HG03558 (cell line): ENCODE measurements at regions not wholly inside any gene's neighbourhood (a gene's known extent, or its start where the extent isn't known, plus 50 kb on each side); places are given as distances from the start of the nearest gene placed in this dataset.
"Not testable (repeated sequence)": the region's sequence is repeated elsewhere in the genome, so short reads cannot be mapped to it uniquely, and the experiment has no call there.

ENCODE experiments used
- ATAC-seq: cut with Tn5 transposase; IDR thresholded peaks from one replicate; pipeline ENCODE4 v1.9.1; 2021; ENCODE audit warnings: moderate number of reproducible peaks; ENCODE audit not compliant: unreplicated experiment; ENCODE audit errors: extremely low read depth

DNA sequence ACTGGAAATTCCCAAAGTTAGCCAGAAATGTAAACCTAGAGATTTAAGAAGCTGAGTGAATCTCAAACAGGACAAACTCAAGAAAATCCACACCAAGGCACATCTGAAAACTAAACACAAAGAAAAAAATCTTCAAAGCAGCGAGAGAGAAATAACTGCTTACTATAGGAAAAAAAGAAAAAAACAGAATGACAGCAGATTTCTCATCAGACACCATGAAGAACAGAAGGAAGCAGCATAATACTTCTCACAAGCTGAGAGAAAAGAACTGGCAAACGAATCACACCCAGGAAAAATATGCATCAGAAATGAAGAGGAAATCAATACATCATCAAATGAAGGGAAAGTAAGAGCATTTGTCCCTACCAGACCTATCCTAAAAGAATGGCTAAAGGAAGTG, 236.3 kb upstream of the ADAMTS3 start:
- no peak for ATAC-seq

DNA sequence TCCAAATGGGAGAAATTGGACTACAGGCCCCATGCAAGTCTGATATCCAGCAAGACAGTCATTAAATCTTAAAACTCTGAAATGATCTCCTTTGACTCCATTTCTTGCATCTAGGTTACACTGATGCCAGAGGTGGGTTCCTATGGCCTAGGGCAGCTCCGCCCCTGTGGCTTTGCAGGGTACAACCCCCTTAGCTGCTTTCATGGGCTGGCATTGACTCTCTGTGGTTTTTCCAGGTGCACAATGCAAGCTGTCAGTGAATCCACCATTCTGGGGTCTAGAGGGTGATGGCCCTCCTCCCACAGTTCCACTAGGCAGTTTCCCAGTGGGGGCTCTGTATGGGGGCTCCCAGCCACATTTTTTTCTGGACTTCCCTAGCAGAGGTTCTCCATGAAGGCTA, 228.5 kb upstream of the ADAMTS3 start:
- ATAC-seq = no peak

DNA sequence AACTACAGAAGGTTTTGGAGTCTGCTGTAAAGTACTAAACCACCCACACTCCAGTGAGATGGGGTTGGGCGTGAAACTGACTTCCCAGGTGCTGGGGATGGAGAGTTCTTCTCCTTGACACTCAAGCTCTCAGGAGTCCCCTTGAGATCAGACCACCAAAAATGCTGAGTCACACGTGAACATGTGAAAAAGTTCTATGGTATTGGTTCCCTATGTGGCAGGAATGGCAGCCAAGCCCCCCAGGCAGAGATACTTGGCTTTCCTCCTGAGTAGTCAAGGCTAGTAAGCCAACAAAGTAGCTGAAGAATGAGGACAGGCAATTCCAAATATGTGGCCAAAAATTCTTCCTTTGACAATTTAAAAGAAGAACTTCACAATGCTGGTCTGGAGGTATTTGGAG, 222.0 kb upstream of the ADAMTS3 start:
- no peak for ATAC-seq

DNA sequence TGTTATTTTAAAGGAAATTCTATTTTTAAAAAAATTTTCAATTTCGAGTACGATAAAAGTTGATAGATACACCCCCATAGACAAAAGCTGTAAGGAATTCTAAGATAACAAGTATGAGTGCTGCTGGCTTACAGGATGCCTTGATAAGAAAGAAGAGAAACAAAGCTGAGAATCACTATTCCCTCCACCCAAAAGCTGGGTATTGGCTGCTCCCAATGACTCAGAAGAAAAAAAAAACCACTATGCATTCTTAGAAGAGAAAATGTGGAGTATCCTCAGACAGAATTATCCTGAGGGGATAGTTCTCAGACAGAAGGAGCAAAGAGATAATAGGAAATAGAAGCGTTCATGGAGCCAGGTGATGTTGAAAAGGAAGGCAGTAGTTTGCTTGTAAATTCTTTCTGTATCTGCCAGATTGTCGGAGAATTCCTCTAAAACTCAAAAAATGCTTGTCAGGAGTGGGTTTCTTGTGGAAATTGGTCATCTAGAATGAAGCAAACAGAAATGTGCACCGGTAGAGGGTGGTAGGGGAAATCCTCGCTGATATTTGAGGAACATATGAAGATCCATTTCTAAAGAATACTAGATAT, 217.5 kb upstream of the ADAMTS3 start:
- no peak for ATAC-seq

DNA sequence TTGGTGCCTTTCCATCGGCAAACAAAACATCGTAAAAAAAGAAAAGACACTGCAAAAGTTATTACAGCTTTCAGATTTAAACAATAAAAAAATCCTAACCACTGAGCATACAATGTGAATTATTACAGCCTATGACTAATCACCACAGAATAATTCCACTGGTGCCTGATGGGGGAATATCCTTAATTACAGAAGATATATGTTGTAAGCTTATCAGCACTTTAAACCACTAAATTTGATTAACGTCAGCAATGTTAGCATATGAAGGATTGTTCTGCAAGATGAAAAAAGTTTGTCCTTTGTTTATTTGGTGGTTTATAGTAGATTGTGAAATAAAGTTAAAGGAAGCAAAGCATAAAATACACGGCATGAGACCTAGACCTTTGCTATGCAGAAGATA, 210.2 kb upstream of the ADAMTS3 start:
- no peak for ATAC-seq

DNA sequence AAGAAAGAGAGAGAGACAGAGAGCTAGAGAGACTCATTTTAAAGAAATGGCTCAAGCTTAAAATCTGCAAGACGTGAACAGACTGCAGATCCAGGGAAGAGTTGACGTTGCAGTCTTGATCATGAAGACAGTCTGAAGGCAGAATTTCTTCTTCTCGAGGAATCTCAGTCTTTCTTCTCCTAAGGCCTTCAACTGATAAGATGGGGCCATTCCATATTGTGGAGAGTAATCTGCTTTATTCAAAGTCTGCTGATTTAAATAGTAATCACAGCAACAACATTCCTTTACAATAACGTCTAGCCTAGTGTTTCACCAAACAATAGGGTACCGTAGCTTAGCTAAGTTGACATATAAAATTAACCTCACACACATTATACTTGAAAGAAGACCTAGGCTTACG, 208.4 kb upstream of the ADAMTS3 start:
- no peak for ATAC-seq

DNA sequence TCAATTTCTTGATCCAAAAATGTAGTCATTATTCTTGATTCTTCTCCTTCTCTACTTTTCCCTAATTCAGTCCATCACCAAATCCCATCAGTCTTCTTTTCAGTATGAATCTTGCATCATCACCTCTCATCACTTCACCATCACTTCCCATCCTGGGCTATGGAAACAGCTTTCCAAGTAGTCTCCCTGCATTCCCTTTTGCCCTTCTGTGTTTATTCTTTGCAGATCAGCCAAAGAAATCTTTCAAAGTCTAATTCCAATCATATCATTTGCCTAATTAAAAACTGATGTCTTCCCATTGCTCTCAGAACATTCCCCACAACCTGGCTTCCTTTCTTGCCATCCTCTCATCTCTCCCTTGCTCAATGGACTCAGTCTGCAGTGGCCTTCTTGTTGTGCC, 201.7 kb upstream of the ADAMTS3 start:
- ATAC-seq = no peak

DNA sequence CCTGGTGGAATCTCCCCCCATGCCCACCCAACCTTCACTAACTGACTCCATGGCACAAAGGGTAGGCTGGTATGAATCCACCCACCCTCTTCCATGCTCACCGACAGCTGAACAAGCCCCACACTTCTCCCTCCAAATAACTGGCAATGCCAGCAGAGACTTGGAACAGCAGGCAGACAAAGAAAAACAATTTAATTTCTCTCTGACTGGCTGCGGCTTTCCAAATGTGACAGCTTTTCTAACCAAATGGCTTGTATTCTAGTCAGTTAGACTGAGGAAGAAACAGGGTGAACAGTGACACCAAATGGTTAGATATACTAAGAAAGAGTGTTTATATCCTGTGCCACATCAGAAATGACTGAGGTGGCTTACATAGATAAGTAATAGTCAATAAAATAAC, 199.3 kb upstream of the ADAMTS3 start:
- ATAC-seq = no peak

DNA sequence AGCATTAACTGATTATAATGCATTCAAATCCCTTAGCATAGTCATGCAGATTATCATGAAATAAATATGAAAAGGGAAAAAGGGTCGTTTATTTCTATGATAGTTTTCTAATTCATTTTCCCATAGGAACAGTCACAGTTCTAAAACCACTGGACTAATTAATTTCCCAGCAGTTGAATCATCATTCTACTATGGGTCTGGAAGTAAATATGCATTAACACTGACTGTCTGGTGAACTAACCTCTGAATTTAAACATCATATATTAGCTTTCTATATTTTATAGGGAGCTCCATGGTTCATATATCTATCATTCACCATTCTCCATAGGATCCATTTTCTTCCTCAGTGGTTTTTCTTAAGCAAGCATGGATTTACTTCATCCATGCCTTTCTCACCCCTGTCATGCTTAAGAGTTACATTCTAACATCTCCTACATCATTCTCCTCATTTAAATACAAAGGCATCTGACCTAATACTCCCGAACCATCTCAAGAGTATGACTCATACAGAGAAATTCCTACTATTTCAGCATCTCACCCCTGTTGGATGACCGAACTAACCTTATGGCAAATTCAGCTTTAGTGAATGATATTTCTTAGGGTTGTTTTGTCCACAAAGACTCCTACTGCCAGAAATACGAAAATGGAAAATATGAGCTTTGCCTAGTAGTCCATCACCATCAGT, 198.7 kb upstream of the ADAMTS3 start:
- ATAC-seq = no peak

DNA sequence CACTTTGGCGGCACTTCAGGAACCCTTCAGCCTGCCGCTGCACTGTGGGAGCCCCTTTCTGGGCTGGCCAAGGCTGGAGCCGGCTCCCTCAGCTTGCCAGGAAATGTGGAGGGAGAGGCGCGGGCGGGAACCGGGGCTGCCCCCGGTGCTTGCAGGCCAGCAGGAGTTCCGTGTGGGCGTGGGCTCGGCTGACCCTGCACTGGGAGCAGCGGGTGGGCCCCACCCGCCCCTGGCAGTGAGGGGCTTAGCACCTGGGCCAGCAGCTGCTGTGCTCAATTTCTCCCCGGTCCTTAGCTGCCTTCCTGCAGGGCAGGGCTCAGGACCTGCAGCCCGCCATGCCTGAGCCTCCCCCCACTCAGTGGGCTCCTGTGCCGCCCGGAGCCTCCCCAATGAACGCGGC, 196.8 kb upstream of the ADAMTS3 start:
- not testable (repeated sequence) for ATAC-seq

DNA sequence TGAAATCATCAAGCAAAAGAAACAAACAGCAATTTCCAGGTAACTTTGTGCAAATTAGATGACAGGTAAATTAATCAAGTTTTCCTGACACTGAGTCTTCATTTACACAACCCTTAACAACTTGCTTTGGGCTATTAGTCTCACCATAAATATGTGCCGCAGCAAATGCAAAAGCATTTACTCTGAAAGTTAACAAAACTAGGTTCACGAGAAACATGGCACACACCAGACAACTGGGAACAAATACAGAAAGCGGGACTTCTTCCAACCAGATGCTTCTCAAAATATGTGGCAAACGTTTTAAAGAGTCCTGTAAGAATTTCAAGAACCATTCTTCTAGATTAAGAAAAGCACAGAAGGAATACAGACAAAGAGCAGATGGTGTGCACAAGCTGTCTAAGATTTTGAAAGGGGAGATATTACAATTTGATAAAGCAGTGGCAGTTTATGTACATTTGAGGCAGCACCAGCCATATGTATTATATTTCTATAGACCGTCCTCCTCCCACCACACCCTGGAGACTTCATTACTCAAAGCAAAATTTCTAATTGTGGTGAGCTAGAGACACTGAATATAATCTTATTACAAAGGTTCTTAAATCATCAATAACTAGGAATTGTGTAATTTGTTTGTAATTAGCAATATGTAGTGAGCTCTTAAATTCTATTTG, 192.5 kb upstream of the ADAMTS3 start:
- ATAC-seq = no peak

DNA sequence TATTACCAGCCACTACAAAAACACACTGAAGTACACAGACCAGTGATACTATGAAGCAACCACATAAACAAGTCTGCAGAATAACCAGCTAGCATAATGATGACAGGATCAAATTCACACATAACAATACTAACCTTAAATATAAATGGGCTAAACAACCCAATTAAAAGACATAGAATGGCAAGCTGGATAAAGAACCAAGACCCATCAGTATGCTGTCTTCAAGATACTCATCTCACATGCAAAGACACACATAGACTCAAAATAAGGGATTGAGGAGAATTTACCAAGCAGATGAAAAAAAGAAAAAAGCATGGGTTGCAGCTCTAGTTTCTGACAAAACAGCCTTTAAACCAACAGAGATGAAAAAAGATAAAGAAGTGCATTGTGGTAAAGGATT, 184.4 kb upstream of the ADAMTS3 start:
- not testable (repeated sequence) for ATAC-seq

DNA sequence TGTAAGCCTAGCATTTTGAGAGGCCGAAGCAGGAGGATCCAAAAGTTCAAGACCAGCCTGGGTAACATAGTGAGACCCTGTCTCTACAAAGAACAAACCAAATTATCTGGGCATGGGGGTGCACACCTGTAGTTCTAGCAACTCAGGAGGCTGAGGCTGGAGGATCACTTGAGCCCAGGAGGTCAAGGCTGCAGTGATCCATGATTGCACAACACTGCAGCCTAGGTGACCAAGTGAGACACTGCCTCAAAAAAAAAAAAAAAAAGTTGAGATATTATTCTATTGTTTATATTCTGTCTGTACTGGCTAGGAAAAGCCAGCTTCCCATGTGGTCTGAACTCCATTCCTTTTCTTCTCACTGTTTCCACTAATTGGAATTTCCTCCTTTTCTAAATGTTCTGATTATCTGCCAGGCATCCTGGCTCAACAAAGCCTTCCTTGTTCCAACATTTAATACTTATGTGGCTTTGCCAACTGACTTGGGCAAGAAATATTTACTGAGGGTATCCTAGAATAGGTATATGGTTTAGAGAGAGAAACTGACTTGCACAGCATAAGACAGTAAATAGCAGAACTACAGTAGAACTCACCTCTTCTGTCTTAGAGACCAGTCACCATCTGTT, 175.2 kb upstream of the ADAMTS3 start:
- ATAC-seq = no peak

DNA sequence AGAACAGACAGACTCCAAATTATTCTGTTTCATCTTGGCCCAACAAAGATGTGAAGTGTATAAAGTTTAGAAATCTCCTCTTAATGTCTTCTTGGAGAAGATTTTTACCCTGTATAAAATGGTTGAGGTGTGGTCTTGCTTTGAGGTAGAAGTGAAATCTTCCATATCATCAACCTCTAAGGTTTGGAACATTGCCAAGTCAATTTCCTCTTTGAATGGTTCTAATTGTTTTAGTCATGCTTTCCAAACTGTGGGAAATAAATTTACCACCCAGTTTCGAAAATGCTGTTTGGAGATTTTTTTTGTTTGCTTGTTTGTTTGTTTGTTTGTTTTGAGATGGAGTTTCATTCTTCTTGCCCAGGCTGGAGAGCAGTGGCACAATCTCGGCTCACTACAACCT, 174.1 kb upstream of the ADAMTS3 start:
- no peak for ATAC-seq

DNA sequence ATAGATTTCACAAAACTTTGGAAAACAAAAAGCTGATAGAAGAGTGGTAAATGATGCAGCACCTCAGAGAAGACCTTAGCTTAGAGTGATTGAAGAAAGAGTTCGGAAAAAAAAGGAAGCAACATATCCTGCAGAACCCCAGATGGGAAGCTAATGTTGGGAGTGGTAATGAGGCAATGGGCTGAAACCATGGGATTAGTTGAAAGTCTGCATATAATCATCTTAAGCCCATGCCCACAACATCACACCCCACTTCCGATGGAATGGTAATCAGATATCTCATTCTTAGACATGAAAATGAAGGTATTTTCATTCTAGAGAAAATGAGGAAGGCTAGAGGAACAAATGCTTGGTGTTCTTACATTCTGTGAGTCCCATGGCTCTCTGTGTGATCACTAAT, 146.3 kb upstream of the ADAMTS3 start:
- no peak for ATAC-seq

DNA sequence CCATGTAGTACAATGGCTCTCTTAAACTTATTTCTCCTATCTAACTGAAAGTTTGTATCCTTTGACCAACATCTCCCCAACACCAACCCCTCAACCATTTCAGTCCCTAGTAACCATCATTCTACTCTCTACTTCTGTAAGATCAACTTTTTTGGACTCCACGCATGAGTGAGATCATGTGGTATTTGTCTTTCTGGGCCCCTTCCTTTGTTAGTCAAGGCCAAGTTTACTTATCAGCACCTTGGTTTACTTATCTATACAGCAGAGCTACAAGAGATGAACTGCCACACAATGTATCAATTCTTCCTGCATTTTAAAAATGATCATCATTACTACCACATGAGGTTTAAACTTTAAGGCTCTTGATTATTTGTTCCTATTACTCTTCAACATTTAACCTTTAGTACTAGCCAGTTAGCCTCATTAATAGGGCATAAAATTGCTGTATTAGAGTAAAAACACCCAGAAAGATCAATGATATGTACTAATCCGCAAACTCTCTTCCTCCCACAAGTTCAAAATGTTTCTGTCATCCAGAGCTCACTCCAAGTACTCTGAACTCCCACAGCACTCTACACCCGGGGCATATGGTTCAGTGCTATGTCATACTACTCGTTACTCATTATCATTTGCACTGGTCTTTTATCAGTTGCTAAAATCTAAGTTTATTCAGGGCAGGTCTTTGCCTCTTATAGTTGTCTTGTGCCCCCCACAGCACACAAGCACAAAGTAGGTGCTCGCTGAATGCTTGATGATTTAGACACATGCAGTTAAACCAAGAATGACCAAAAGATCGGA, 145.7 kb upstream of the ADAMTS3 start:
- ATAC-seq = no peak

DNA sequence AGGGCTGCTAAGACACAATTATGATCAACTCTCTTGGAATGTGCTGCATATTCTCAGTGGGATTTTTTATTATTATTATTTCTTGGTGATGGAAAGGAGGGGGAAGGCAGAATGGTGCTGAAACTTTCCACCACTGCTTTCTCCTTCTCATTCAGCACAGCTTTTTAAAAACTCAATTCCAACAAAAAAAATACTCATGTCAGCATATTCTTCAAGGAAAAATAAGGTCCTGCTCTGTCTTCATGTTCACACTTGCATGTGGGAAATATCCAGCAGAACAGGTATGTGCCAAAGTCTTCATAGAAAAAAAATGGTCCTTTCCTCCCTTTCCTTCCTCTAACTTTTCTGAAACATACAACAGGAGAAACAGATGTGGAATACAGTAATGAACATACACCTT, 144.0 kb upstream of the ADAMTS3 start:
- no peak for ATAC-seq

DNA sequence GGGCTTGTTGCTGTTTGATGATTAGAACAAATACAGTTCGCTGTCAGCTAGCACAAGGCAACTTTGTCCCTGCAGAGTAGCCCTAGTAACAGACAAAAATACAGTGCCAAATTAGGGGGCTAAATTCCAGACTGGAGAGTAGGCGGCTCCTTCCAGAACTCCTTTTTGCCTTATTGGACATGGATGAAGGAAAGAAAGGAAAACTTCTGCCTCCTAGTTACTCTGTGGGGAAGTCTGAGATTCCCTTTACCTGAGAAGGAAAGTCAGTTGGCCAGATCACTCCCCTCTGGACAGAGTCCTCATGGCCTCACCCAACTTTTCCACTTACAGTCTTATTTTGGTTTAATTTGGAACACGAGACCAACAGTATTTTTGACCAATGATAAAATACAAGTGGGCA, 140.5 kb upstream of the ADAMTS3 start:
- no peak for ATAC-seq

DNA sequence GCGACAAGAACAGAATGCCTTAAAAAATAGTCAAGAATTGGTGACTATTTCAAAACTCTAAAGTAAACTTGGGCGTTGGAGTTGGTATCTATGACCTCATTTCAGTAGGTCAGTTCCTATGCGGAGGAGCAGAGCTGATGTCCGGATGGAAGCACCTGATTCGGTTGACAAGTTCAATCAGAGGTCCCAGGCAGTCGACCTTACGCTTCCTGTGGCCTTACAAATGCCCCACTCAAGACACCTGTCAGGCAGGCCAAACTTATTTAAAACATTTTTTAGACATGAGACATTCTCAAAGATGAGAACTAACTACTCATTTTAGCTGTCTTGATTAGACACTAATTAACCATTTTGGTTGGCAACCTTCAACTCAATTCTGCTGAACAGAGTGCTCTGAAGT, 137.7 kb upstream of the ADAMTS3 start:
- ATAC-seq = no peak

DNA sequence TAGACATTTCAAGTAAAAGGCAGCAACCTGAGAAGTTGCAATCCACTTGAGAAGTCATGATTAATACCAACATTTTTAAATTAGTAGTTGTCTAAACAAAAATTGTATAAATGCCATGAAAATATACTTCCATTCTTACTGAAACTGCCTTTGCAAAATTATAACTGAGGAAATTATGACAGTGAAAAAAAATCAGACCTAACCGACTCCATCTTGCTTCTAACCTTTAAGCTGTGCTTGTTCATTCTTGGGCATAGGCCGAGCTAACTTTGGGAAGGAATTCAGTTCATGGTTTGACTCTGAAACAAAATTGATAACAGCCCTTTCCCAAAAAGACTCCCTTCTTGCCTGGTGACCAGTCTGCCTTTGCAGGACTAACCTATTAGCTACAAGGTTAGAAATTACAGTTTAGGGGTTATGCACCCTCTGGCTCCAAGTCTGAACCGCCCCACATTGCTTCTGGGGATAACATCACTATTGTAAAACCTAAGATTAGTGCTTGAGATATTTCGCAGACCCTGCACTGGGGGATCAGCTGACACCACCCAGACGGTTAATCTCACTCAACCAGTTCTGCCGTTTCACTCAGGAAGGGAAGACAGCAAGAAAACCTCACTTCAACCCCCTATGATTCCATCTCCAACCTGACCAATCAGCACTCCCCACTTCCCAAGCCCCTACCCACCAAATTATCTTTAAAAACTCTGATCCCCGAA, 136.1 kb upstream of the ADAMTS3 start:
- not testable (repeated sequence) for ATAC-seq
